ENCODE measurements at regions not wholly inside any gene's neighbourhood (a gene's known extent, or its start where the extent isn't known, plus 50 kb on each side); places are given as distances from the start of the nearest gene placed in this dataset.

DNA sequence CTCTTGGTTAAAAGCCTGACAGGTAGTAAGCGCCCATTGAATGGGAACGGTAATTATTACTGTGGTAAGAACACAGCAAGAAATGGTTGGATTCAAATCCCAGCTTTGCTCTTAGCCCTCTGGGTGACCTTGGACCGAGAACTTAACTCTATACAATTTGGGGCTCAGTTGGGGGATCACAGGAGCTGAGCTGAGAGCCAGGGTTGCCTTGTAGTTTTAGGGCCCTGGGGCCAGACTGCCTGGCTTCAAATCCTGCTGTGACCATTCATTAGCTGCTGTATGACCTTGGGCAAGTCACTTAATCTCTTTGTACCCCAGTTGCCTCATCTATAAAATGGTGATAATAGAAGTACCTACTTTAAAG, 87.4 kb upstream of the SH3PXD2B start:
- intact Hi-C loops (cut with micrococcal nuclease): no loop called here
- Histone ChIP-seq H3K27ac (ENCODE audit: low read length) (no peak overlapping the region), H3K9me3 (ENCODE audit: control insufficient read depth, insufficient read depth, low read length) (no peaks in the 10 kb centered on the region), H3K4me1 (ENCODE audit: control insufficient read depth, insufficient read depth, low read length) (no peaks in the 10 kb centered on the region), H3K4me3 (ENCODE audit: low read length) (no peak overlapping the region), H3K27me3 (ENCODE audit: control insufficient read depth, insufficient read depth, low read length) (no peaks in the 10 kb centered on the region), H3K36me3 (ENCODE audit: control insufficient read depth, insufficient read depth, low read length) (no peaks in the 10 kb centered on the region)
- ATAC-seq: no peak
- H3K4me1 Mint-ChIP-seq: no peaks in the 10 kb centered on the region
- H3K9me3 Mint-ChIP-seq: no peaks in the 10 kb centered on the region
- H3K4me3 Mint-ChIP-seq: no peak overlapping the region
- no peaks in the 10 kb centered on the region for H3K36me3 Mint-ChIP-seq
- TF ChIP-seq, protein P1, sequence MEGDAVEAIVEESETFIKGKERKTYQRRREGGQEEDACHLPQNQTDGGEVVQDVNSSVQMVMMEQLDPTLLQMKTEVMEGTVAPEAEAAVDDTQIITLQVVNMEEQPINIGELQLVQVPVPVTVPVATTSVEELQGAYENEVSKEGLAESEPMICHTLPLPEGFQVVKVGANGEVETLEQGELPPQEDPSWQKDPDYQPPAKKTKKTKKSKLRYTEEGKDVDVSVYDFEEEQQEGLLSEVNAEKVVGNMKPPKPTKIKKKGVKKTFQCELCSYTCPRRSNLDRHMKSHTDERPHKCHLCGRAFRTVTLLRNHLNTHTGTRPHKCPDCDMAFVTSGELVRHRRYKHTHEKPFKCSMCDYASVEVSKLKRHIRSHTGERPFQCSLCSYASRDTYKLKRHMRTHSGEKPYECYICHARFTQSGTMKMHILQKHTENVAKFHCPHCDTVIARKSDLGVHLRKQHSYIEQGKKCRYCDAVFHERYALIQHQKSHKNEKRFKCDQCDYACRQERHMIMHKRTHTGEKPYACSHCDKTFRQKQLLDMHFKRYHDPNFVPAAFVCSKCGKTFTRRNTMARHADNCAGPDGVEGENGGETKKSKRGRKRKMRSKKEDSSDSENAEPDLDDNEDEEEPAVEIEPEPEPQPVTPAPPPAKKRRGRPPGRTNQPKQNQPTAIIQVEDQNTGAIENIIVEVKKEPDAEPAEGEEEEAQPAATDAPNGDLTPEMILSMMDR (IDR thresholded peaks at IDR 0.05): no peak
- H3K27ac Mint-ChIP-seq: no peak overlapping the region
- WGBS (ENCODE audit: insufficient coverage): 87% methylated on average over 3 of the region's 3 CpGs
- H3K27me3 Mint-ChIP-seq (ENCODE audit: low read depth in 2 of 2): peaks cover 9 to 16% of the 10 kb centered on the region in 2 donors
- DNase-seq: no peak

DNA sequence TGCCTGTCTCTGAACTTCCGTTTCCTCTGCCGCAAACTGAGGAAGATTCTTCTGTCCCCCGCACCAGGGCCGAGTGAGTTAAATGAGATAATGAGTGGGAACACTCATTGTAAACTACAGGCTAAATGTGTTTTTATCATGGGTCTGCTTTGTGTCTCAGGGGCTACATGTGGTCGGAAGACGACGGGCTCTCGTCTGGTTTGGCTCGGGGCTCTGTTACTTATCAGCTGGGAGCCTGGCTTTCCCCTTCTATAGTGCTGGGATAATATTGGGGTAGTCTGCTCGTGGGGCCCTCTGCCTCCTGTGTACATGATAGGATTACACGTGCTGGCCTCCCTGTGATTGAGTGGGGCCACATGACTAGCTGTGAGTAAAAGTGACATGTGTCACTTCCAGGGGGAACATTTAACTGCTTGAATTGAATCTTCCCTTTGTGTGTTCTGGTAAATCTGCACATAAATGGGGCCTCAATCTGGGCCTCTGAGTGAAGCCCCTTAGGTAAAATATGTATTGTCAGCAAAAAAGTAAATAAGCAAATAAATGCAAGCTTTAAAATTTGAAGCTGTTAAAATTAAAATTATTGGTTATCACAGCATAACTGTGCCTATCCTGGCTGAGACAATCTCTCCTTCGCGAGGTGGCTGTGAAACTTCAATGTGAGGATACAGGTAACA, 86.9 kb upstream of the SH3PXD2B start:
- H3K36me3 ChIP-seq (ENCODE audit: control insufficient read depth, insufficient read depth, low read length): no peaks in the 10 kb centered on the region
- 84% methylated on average over 13 of the region's 13 CpGs for WGBS (ENCODE audit: insufficient coverage)
- no peak overlapping the region for H3K4me3 ChIP-seq (ENCODE audit: low read length)
- H3K9me3 ChIP-seq (ENCODE audit: control insufficient read depth, insufficient read depth, low read length): no peaks in the 10 kb centered on the region
- no peak overlapping the region for H3K27ac ChIP-seq (ENCODE audit: low read length)
- no peak overlapping the region for H3K4me3 Mint-ChIP-seq
- H3K9me3 Mint-ChIP-seq: no peaks in the 10 kb centered on the region
- H3K36me3 Mint-ChIP-seq: no peaks in the 10 kb centered on the region
- peaks cover 9 to 11% of the 10 kb centered on the region in 2 donors for H3K27me3 Mint-ChIP-seq (ENCODE audit: low read depth in 2 of 2)
- intact Hi-C loops (cut with micrococcal nuclease): no loop called here
- TF ChIP-seq, protein P1 (IDR thresholded peaks at IDR 0.05): no peak
- DNase-seq (no peak), ATAC-seq (no peak)
- no peaks in the 10 kb centered on the region for H3K4me1 ChIP-seq (ENCODE audit: control insufficient read depth, insufficient read depth, low read length)
- no peaks in the 10 kb centered on the region for H3K27me3 ChIP-seq (ENCODE audit: control insufficient read depth, insufficient read depth, low read length)
- H3K4me1 Mint-ChIP-seq: no peaks in the 10 kb centered on the region
- H3K27ac Mint-ChIP-seq: no peak overlapping the region

DNA sequence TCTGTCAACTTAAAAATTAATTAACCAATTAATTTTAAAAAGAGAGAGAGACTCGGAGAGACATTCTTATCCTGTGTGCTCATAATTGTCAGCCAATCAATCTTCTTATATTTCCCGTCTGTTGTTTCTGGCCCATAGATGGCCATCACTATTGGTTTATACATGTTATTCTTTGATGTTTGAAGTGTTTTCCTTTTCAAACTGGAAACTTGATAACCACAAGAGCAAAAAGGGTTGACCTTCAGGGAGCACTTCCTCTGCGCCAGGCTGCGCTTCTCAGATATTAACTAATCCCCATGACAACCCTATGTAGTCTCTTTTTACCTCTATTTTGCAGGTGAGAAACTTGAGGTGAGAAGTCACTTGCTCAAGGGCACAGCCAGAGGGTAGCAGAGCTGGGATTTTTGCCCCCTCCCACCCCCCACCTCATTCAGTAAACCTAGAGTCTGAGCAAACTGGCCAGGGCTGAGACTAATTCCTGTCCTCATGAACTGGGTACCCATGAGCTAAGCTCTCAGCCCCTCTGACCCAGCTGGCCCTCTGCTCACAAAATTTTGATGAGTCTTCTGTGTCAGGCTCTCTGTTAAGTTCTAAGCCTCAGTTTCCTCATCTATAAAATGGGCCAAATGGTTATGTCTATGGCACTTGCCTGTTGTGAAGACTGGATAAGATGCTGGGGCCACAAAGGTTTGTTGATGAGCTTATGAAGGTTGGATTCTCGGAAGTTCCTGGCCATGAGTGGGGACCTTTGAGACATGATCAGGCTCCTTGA, 86.0 kb upstream of the SH3PXD2B start:
- Histone ChIP-seq H3K27ac (ENCODE audit: low read length) (no peak overlapping the region), H3K9me3 (ENCODE audit: control insufficient read depth, insufficient read depth, low read length) (no peaks in the 10 kb centered on the region), H3K36me3 (ENCODE audit: control insufficient read depth, insufficient read depth, low read length) (no peaks in the 10 kb centered on the region), H3K4me3 (ENCODE audit: low read length) (no peak overlapping the region), H3K4me1 (ENCODE audit: control insufficient read depth, insufficient read depth, low read length) (no peaks in the 10 kb centered on the region), H3K27me3 (ENCODE audit: control insufficient read depth, insufficient read depth, low read length) (no peaks in the 10 kb centered on the region)
- TF ChIP-seq, protein P1 (IDR thresholded peaks at IDR 0.05): no peak
- no peak for ATAC-seq
- WGBS (ENCODE audit: insufficient coverage): 78% methylated on average over 4 of the region's 5 CpGs
- H3K36me3 Mint-ChIP-seq: no peaks in the 10 kb centered on the region
- H3K27me3 Mint-ChIP-seq (ENCODE audit: low read depth in 2 of 2): peaks cover 2 to 7% of the 10 kb centered on the region in 2 donors
- H3K9me3 Mint-ChIP-seq: no peaks in the 10 kb centered on the region
- no peak overlapping the region for H3K4me3 Mint-ChIP-seq
- H3K27ac Mint-ChIP-seq: no peak overlapping the region
- intact Hi-C loops (cut with micrococcal nuclease): no loop called here
- no peaks in the 10 kb centered on the region for H3K4me1 Mint-ChIP-seq
- no peak for DNase-seq

Data from natural killer cell (primary cell).